Naive thymus-derived CD8-positive, alpha-beta T cell (primary cell): ENCODE measurements at regions not wholly inside any gene's neighbourhood (a gene's known extent, or its start where the extent isn't known, plus 50 kb on each side); places are given as distances from the start of the nearest gene placed in this dataset.
"Not testable (repeated sequence)": the region's sequence is repeated elsewhere in the genome, so short reads cannot be mapped to it uniquely, and the experiment has no call there.

Experiments used
- ATAC-seq, 2 donors: fragments of 150-1000 bp; cut with Tn5 transposase in 1 of 2; sonication (Bioruptor Pico), chemical (Tn5 transposase) in 1 of 2; 1 replicate in 1 of 2; 2 replicates in 1 of 2; pipeline ENCODE4 v1.10.0; 2021; ENCODE audit warnings: mild to moderate bottlenecking in 2 of 2, moderate library complexity in 2 of 2
- POLR2A ChIA-PET: fragments of 350-600 bp; sonication (Branson Sonifier 250); formaldehyde crosslinking; loops from one replicate; lab custom pipeline; 2021; ENCODE audit warnings: antibody characterized with exemption; lab: Charles Lee
- DNase-seq, 10 donors: peaks; one replicate each; pipeline versions ENCODE4 v3.0.0 to v3.0.0-alpha.2; 2020 to 2022
- H3K27ac Mint-ChIP-seq, 10 donors: one replicate each; pipeline ENCODE4 v1.8.0; 2020 to 2022; ENCODE audit warnings: mild to moderate bottlenecking in 10 of 10, mixed read lengths in 10 of 10, moderate library complexity in 4 of 10, inconsistent platforms in 1 of 10
- H3K27me3 Mint-ChIP-seq, 5 donors: one replicate each; pipeline ENCODE4 v1.8.0; 2021 to 2022; ENCODE audit warnings: mixed read lengths in 5 of 5
- H3K36me3 Mint-ChIP-seq, 3 donors: one replicate each; pipeline ENCODE4 v1.8.0; 2020 to 2022; ENCODE audit warnings: mixed read lengths in 3 of 3, mild to moderate bottlenecking in 2 of 3, inconsistent platforms in 1 of 3
- H3K4me1 Mint-ChIP-seq, 4 donors: one replicate each; pipeline ENCODE4 v1.8.0; 2021 to 2022; ENCODE audit warnings: mixed read lengths in 4 of 4
- H3K4me3 Mint-ChIP-seq, 10 donors: one replicate each; pipeline ENCODE4 v1.8.0; 2020 to 2022; ENCODE audit warnings: mild to moderate bottlenecking in 10 of 10, mixed read lengths in 10 of 10, moderate library complexity in 6 of 10, inconsistent platforms in 1 of 10
- H3K9me3 Mint-ChIP-seq, 9 donors: one replicate each; pipeline ENCODE4 v1.8.0; 2020 to 2022; ENCODE audit warnings: mixed read lengths in 9 of 9, mild to moderate bottlenecking in 3 of 9, inconsistent platforms in 1 of 9, moderate library complexity in 1 of 9

DNA sequence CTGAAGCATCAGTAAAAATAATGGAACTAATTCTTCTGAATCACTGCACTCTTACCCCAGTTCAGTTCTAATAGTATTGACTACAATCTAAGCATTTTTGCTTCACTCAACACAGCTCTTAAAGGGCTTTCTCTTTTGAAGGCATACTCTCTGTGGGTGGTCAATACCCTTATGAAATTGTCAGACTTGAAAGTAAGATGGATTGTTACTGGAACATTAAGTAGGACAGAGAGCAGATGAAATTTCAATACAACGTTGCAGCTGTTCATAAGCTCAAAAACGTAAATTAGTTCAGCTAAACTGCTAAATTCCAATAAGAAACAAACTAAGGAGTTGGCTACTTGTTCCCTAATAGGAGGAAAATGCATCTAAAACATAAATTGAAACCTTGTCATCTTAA is 352.3 kb upstream of the TENM3 start:
- Mint-ChIP-seq H3K9me3 (peaks cover 0 to 16% (median 5%) of the 10 kb centered on the region in 9 donors), H3K27ac (no peak overlapping the region), H3K27me3 (peaks cover 0 to 4% (median 0%) of the 10 kb centered on the region in 5 donors), H3K36me3 (no peaks in the 10 kb centered on the region), H3K4me3 (no peak overlapping the region), H3K4me1 (no peaks in the 10 kb centered on the region)
- no peak for ATAC-seq
- no peak for DNase-seq
- POLR2A ChIA-PET: no interaction called here

- Mint-ChIP-seq H3K36me3 (no peaks in the 10 kb centered on the region), H3K4me1 (no peaks in the 10 kb centered on the region), H3K27ac (no peak overlapping the region), H3K27me3 (no peaks in the 10 kb centered on the region), H3K4me3 (no peak overlapping the region), H3K9me3 (peaks cover 0 to 23% (median 13%) of the 10 kb centered on the region in 9 donors)
- POLR2A ChIA-PET: no interaction called here
- DNase-seq (no peak), ATAC-seq (no peak)
Observed at GRCh38 chr4:181896614-181897013, 346.6 kb upstream of the TENM3 start.

DNA sequence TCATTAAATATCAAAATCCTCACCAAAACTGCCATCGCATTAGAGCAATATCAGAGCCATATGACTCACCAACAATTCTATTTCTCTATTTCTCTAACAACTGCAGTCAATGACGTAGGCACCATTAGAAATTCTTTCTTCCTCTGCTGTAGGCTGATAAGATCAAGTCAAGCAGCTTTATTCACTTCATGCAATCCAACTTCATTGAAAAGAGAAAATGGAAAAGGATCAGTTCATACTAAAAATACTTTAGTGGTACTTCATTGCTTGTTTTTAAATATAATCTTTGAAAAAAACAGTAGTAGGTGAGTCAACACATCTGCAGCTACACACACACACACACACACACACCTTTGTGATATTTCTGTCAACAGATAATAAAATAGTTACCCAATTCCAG is 345.3 kb upstream of the TENM3 start:
- H3K4me3 Mint-ChIP-seq: no peak overlapping the region
- H3K27ac Mint-ChIP-seq: no peak overlapping the region
- DNase-seq (no peak), ATAC-seq (no peak)
- no peaks in the 10 kb centered on the region for H3K36me3 Mint-ChIP-seq
- POLR2A ChIA-PET: no interaction called here
- no peaks in the 10 kb centered on the region for H3K4me1 Mint-ChIP-seq
- peaks cover 1 to 34% (median 10%) of the 10 kb centered on the region in 9 donors for H3K9me3 Mint-ChIP-seq
- no peaks in the 10 kb centered on the region for H3K27me3 Mint-ChIP-seq

GRCh38 chr4:181902404-181902803 is 340.8 kb upstream of the TENM3 start:
- H3K4me3 Mint-ChIP-seq, DNase-seq, H3K36me3 Mint-ChIP-seq, H3K4me1 Mint-ChIP-seq, H3K27ac Mint-ChIP-seq, H3K27me3 Mint-ChIP-seq, ATAC-seq, POLR2A ChIA-PET: not testable (repeated sequence)
- H3K9me3 Mint-ChIP-seq: peaks cover 7 to 61% (median 19%) of the 10 kb centered on the region in 9 donors

DNA sequence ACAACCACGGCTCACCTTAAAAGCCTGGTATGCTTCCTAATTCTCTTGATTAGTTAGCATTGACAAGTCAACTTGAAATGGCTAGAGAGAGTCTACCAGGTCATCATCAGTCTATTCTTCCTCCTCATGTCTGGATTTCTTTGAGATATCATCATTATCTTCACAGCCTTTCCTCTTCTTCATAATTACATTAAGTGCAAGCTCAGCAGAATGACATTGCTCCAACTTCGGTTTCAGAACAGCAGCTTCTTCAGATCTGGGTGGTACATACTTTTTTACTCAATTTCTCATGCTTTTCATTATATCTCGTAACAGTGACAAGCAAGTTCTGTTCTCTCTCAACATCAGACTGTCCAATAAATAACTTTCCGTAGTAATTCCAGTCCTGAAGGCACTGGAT is 337.5 kb upstream of the TENM3 start:
- POLR2A ChIA-PET: no interaction called here
- Mint-ChIP-seq H3K36me3 (no peaks in the 10 kb centered on the region), H3K9me3 (peaks cover 2 to 49% (median 17%) of the 10 kb centered on the region in 9 donors), H3K4me3 (no peak overlapping the region), H3K4me1 (no peaks in the 10 kb centered on the region), H3K27ac (no peak overlapping the region), H3K27me3 (no peaks in the 10 kb centered on the region)
- DNase-seq (no peak), ATAC-seq (no peak)

GRCh38 chr4:181908168-181908567 is 335.0 kb upstream of the TENM3 start:
- no peak overlapping the region for H3K27ac Mint-ChIP-seq
- no peak overlapping the region for H3K4me3 Mint-ChIP-seq
- POLR2A ChIA-PET: no interaction called here
- H3K27me3 Mint-ChIP-seq: peaks cover 0 to 3% (median 0%) of the 10 kb centered on the region in 5 donors
- DNase-seq: no peak
- no peaks in the 10 kb centered on the region for H3K36me3 Mint-ChIP-seq
- peaks cover 0 to 4% (median 0%) of the 10 kb centered on the region in 4 donors for H3K4me1 Mint-ChIP-seq
- H3K9me3 Mint-ChIP-seq: peaks cover 5 to 52% (median 23%) of the 10 kb centered on the region in 9 donors
- ATAC-seq: no peak

GRCh38 chr4:181909368-181909767 is 333.8 kb upstream of the TENM3 start:
- POLR2A ChIA-PET: no interaction called here
- peaks cover 0 to 3% (median 0%) of the 10 kb centered on the region in 5 donors for H3K27me3 Mint-ChIP-seq
- no peak overlapping the region for H3K4me3 Mint-ChIP-seq
- DNase-seq: no peak
- peaks cover 5 to 53% (median 21%) of the 10 kb centered on the region in 9 donors for H3K9me3 Mint-ChIP-seq
- H3K36me3 Mint-ChIP-seq: no peaks in the 10 kb centered on the region
- H3K27ac Mint-ChIP-seq: no peak overlapping the region
- ATAC-seq: no peak
- peaks cover 0 to 4% (median 0%) of the 10 kb centered on the region in 4 donors for H3K4me1 Mint-ChIP-seq

DNA sequence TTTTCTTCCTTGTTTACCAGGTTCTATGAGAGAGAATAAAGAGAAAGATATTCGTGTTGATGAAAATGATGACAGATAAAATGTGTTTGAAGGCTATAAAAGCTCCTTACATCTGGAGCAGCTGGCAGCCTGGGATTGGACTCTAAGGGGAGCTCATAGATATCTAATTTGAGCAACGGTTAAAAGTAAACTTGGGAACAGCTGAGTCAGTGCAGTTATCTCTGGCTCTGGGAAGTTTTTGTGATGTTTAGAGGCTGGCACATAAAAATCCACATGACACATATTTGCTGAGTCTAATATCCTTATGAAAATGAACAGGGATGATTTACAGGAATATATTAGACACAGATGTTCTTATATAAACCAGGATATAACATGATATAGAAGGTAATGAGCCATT is 331.8 kb upstream of the TENM3 start:
- Mint-ChIP-seq H3K4me1 (peaks cover 0 to 4% (median 0%) of the 10 kb centered on the region in 4 donors), H3K27me3 (peaks cover 0 to 3% (median 0%) of the 10 kb centered on the region in 5 donors), H3K4me3 (no peak overlapping the region), H3K9me3 (peaks cover 5 to 49% (median 16%) of the 10 kb centered on the region in 9 donors), H3K27ac (no peak overlapping the region), H3K36me3 (no peaks in the 10 kb centered on the region)
- DNase-seq (no peak), ATAC-seq (no peak)
- POLR2A ChIA-PET: no interaction called here

GRCh38 chr4:181933471-181933870 is 309.7 kb upstream of the TENM3 start:
- no peak overlapping the region for H3K4me3 Mint-ChIP-seq
- no peaks in the 10 kb centered on the region for H3K27me3 Mint-ChIP-seq
- ATAC-seq: no peak
- DNase-seq: no peak
- H3K4me1 Mint-ChIP-seq: no peaks in the 10 kb centered on the region
- POLR2A ChIA-PET: no interaction called here
- no peak overlapping the region for H3K27ac Mint-ChIP-seq
- H3K36me3 Mint-ChIP-seq: no peaks in the 10 kb centered on the region
- peaks cover 0 to 49% (median 5%) of the 10 kb centered on the region in 9 donors for H3K9me3 Mint-ChIP-seq

DNA sequence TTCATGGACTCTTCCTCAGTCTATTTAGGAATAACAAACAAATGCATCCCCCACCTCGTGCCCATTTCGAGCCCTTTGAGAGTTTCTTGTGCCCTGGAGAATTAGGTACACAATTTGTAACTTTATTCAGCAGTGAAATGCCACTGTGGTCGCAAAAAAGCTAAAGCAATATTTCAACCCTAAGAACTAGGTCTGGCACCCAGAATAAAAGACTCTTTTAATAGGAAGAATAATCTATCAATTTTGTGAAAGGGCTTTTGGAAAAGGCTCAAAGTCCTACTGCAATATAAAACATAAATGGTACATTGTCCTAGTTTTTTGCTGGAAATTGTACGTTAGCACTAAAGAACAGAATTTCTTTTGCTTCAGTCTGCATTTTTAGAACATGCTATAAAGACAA is 304.6 kb upstream of the TENM3 start:
- Mint-ChIP-seq H3K27ac (no peak overlapping the region), H3K36me3 (no peaks in the 10 kb centered on the region), H3K4me1 (no peaks in the 10 kb centered on the region), H3K27me3 (no peaks in the 10 kb centered on the region), H3K4me3 (no peak overlapping the region), H3K9me3 (peaks cover 0 to 16% (median 2%) of the 10 kb centered on the region in 9 donors)
- no peak for DNase-seq
- ATAC-seq: no peak
- POLR2A ChIA-PET: no interaction called here

GRCh38 chr4:181939199-181939945 is 303.8 kb upstream of the TENM3 start:
- Mint-ChIP-seq H3K27me3 (no peaks in the 10 kb centered on the region), H3K27ac (no peak overlapping the region), H3K36me3 (no peaks in the 10 kb centered on the region), H3K9me3 (peaks cover 0 to 16% (median 3%) of the 10 kb centered on the region in 9 donors), H3K4me3 (no peak overlapping the region), H3K4me1 (no peaks in the 10 kb centered on the region)
- POLR2A ChIA-PET: no interaction called here
- DNase-seq (no peak), ATAC-seq (no peak)

GRCh38 chr4:181944527-181944926 is 298.7 kb upstream of the TENM3 start:
- DNase-seq: no peak
- H3K36me3 Mint-ChIP-seq: no peaks in the 10 kb centered on the region
- POLR2A ChIA-PET: no interaction called here
- H3K4me1 Mint-ChIP-seq: no peaks in the 10 kb centered on the region
- H3K27me3 Mint-ChIP-seq: no peaks in the 10 kb centered on the region
- peaks cover 0 to 11% (median 0%) of the 10 kb centered on the region in 9 donors for H3K9me3 Mint-ChIP-seq
- no peak overlapping the region for H3K4me3 Mint-ChIP-seq
- ATAC-seq: no peak
- no peak overlapping the region for H3K27ac Mint-ChIP-seq

- POLR2A ChIA-PET: no interaction called here
- H3K4me3 Mint-ChIP-seq: no peak overlapping the region
Observed at GRCh38 chr4:181946902-181947301, 296.3 kb upstream of the TENM3 start.

More at GRCh38 chr4:181946902-181947301, 296.3 kb upstream of the TENM3 start:
- Mint-ChIP-seq H3K36me3 (no peaks in the 10 kb centered on the region), H3K27me3 (no peaks in the 10 kb centered on the region), H3K4me1 (no peaks in the 10 kb centered on the region), H3K9me3 (peaks cover 0 to 11% (median 0%) of the 10 kb centered on the region in 9 donors), H3K27ac (no peak overlapping the region)
- ATAC-seq (no peak), DNase-seq (no peak)
